NCI-H2227 (cell line): ENCODE measurements at regions not wholly inside any gene's neighbourhood (a gene's known extent, or its start where the extent isn't known, plus 50 kb on each side); places are given as distances from the start of the nearest gene placed in this dataset.
A peak's percentile ranks its signal among the peaks of the same experiment; 100 is the strongest.
"Not testable (repeated sequence)": the region's sequence is repeated elsewhere in the genome, so short reads cannot be mapped to it uniquely, and the experiment has no call there.

Source experiments
- DNase-seq: peaks from one replicate; lab custom pipeline; 2025; ENCODE audit not compliant: unreplicated experiment; lab: John Stamatoyannopoulos, UW

- DNase-seq = no peak
These were observed 126.7 kb upstream of the NOX3 start for GRCh38 chr6:155582016-155582991.

GRCh38 chr6:155580904-155581303 is 125.3 kb upstream of the NOX3 start:
- no peak for DNase-seq

- no peak for DNase-seq
These were observed 122.6 kb upstream of the NOX3 start for GRCh38 chr6:155578251-155578650.

GRCh38 chr6:155561966-155562364 is 106.3 kb upstream of the NOX3 start:
- no peak for DNase-seq

- no peak for DNase-seq
These were observed 105.8 kb upstream of the NOX3 start for GRCh38 chr6:155561257-155561965.

- DNase-seq = no peak
These were observed 94.3 kb upstream of the NOX3 start for GRCh38 chr6:155549928-155550327.

- no peak for DNase-seq
These were observed 93.6 kb upstream of the NOX3 start for GRCh38 chr6:155549028-155549798.

- no peak for DNase-seq
These were observed 92.9 kb upstream of the NOX3 start for GRCh38 chr6:155548576-155548975.

GRCh38 chr6:155544677-155545076 is 89.0 kb upstream of the NOX3 start:
- no peak for DNase-seq

- no peak for DNase-seq
These were observed 87.7 kb upstream of the NOX3 start for GRCh38 chr6:155543166-155543847.

- DNase-seq = no peak
These were observed 86.4 kb upstream of the NOX3 start for GRCh38 chr6:155542036-155542435.

- no peak for DNase-seq
These were observed 83.2 kb upstream of the NOX3 start for GRCh38 chr6:155538708-155539390.

- no peak for DNase-seq
These were observed 79.0 kb upstream of the NOX3 start for GRCh38 chr6:155534678-155535077.

- DNase-seq = peak; percentile 32
These were observed 74.7 kb upstream of the NOX3 start for GRCh38 chr6:155530219-155530834.

GRCh38 chr6:155529814-155530213 is 74.2 kb upstream of the NOX3 start:
- not testable (repeated sequence) for DNase-seq

- no peak for DNase-seq
These were observed 73.4 kb upstream of the NOX3 start for GRCh38 chr6:155528982-155529453.

- no peak for DNase-seq
These were observed 72.7 kb upstream of the NOX3 start for GRCh38 chr6:155528335-155528734.

GRCh38 chr6:155527443-155527842 is 71.8 kb upstream of the NOX3 start:
- no peak for DNase-seq

- DNase-seq = no peak
These were observed 68.4 kb upstream of the NOX3 start for GRCh38 chr6:155523821-155524651.
